Breast epithelium (tissue), 4 donors: ENCODE measurements at regions not wholly inside any gene's neighbourhood (a gene's known extent, or its start where the extent isn't known, plus 50 kb on each side); places are given as distances from the start of the nearest gene placed in this dataset.

Experiments used
- DNase-seq, 2 donors: peaks; one replicate each; pipeline ENCODE4 v3.0.0-alpha.2; 2019; ENCODE audit warnings: low spot score in 2 of 2
- H3K27ac ChIP-seq, 2 donors: fragments of 200-600 bp; sonication (generic) in 1 of 2; one replicate each; pipeline ENCODE4 v1.5.1; 2016 to 2019; ENCODE audit warnings: mild to moderate bottlenecking in 1 of 2
- H3K27me3 ChIP-seq, 2 donors: fragments of 200-600 bp; sonication (generic) in 1 of 2; one replicate each; pipeline versions ENCODE4 v1.5.1 to v1.6.0; 2017 to 2019; ENCODE audit warnings: control low read depth in 1 of 2, mild to moderate bottlenecking in 1 of 2
- H3K36me3 ChIP-seq: fragments of 200-600 bp; one replicate; pipeline ENCODE4 v1.5.1; 2019
- H3K4me1 ChIP-seq, 2 donors: fragments of 200-600 bp; sonication (generic); one replicate each; pipeline ENCODE4 v1.5.1; 2016 to 2019; ENCODE audit warnings: control low read depth in 1 of 2
- H3K4me3 ChIP-seq, 3 donors: fragments of 200-600 bp; sonication (generic); 1 replicate in 2 of 3; 2 replicates in 1 of 3; pipeline ENCODE4 v1.5.1; 2016 to 2019; ENCODE audit warnings: mild to moderate bottlenecking in 3 of 3, moderate library complexity in 2 of 3
- H3K9me3 ChIP-seq, 2 donors: fragments of 200-600 bp; sonication (generic) in 1 of 2; one replicate each; pipeline ENCODE4 v1.5.1; 2016 to 2019; ENCODE audit warnings: control low read depth in 1 of 2
- CTCF ChIP-seq, 3 donors: fragments of 450-650 bp; IDR thresholded peaks; one replicate each; pipeline ENCODE4 v1.5.1; 2016 to 2017; ENCODE audit warnings: antibody characterized with exemption in 3 of 3, mild to moderate bottlenecking in 3 of 3, moderate library complexity in 3 of 3
- POLR2A ChIP-seq: fragments of 450-650 bp; IDR thresholded peaks from one replicate; pipeline ENCODE4 v1.6.1; 2016; ENCODE audit warnings: antibody characterized with exemption, mild to moderate bottlenecking, moderate library complexity
- POLR2AphosphoS5 ChIP-seq, 3 donors: sonication (generic); formaldehyde crosslinking; IDR thresholded peaks; one replicate each; pipeline ENCODE4 v1.6.1; 2017; ENCODE audit warnings: antibody characterized with exemption in 3 of 3
- intact Hi-C: fragments of 100-400 bp; cut with DNase I; formaldehyde crosslinking; loops from one replicate; pipeline ENCODE4 v1.15.1; 2023; ENCODE audit warnings: low total_unique reads

GRCh38 chr9:87280421-87280820, 217.2 kb upstream of the DAPK1 start:
- Histone ChIP-seq H3K36me3 (no peaks in the 10 kb centered on the region), H3K4me1 (no peaks in the 10 kb centered on the region), H3K9me3 (no peaks in the 10 kb centered on the region), H3K27ac (peak overlapping the region; percentile 84 to 90), H3K27me3 (no peaks in the 10 kb centered on the region), H3K4me3 (no peak overlapping the region)
- peak in 1 of 2 donors; percentile 67 for DNase-seq
- intact Hi-C loops = no loop called here
- TF ChIP-seq POLR2A = no peak
- no peak for TF ChIP-seq CTCF (IDR thresholded peaks at IDR 0.05)
- TF ChIP-seq POLR2AphosphoS5 (IDR thresholded peaks at IDR 0.05) = peak in 1 of 3 donors; percentile 17

GRCh38 chr9:87282538-87282937, 215.1 kb upstream of the DAPK1 start:
- H3K4me3 ChIP-seq = no peak overlapping the region
- TF ChIP-seq POLR2AphosphoS5 (IDR thresholded peaks at IDR 0.05) (no peak), CTCF (IDR thresholded peaks at IDR 0.05) (no peak), POLR2A (no peak)
- H3K27me3 ChIP-seq = no peaks in the 10 kb centered on the region
- peak overlapping the region; percentile 62 for H3K27ac ChIP-seq
- intact Hi-C loops = no loop called here
- H3K36me3 ChIP-seq = no peaks in the 10 kb centered on the region
- H3K9me3 ChIP-seq = no peaks in the 10 kb centered on the region
- DNase-seq = no peak
- no peaks in the 10 kb centered on the region for H3K4me1 ChIP-seq

GRCh38 chr9:87283585-87283984, 214.1 kb upstream of the DAPK1 start:
- intact Hi-C loops = no loop called here
- H3K4me3 ChIP-seq = no peak overlapping the region
- H3K27ac ChIP-seq = no peak overlapping the region
- no peak for TF ChIP-seq CTCF (IDR thresholded peaks at IDR 0.05)
- no peak for TF ChIP-seq POLR2AphosphoS5 (IDR thresholded peaks at IDR 0.05)
- TF ChIP-seq POLR2A = no peak
- no peaks in the 10 kb centered on the region for H3K4me1 ChIP-seq
- H3K9me3 ChIP-seq = no peaks in the 10 kb centered on the region
- DNase-seq = no peak
- H3K27me3 ChIP-seq = no peaks in the 10 kb centered on the region
- no peaks in the 10 kb centered on the region for H3K36me3 ChIP-seq

- Histone ChIP-seq H3K27ac (no peak overlapping the region), H3K4me1 (no peaks in the 10 kb centered on the region), H3K36me3 (no peaks in the 10 kb centered on the region), H3K4me3 (no peak overlapping the region), H3K9me3 (no peaks in the 10 kb centered on the region), H3K27me3 (no peaks in the 10 kb centered on the region)
- no peak for DNase-seq
- intact Hi-C loops = no loop called here
- no peak for TF ChIP-seq POLR2A
- TF ChIP-seq POLR2AphosphoS5 (IDR thresholded peaks at IDR 0.05) = no peak
- TF ChIP-seq CTCF (IDR thresholded peaks at IDR 0.05) = no peak
Observed at GRCh38 chr9:87285183-87285850, 212.3 kb upstream of the DAPK1 start.

GRCh38 chr9:87286506-87286905, 211.2 kb upstream of the DAPK1 start:
- no peaks in the 10 kb centered on the region for H3K36me3 ChIP-seq
- no peaks in the 10 kb centered on the region for H3K9me3 ChIP-seq
- no peaks in the 10 kb centered on the region for H3K4me1 ChIP-seq
- DNase-seq = no peak
- no peak overlapping the region for H3K4me3 ChIP-seq
- intact Hi-C loops = no loop called here
- no peaks in the 10 kb centered on the region for H3K27me3 ChIP-seq
- no peak overlapping the region for H3K27ac ChIP-seq
- TF ChIP-seq POLR2AphosphoS5 (IDR thresholded peaks at IDR 0.05) (no peak), CTCF (IDR thresholded peaks at IDR 0.05) (no peak), POLR2A (no peak)
